ENCODE measurements at regions not wholly inside any gene's neighbourhood (a gene's known extent, or its start where the extent isn't known, plus 50 kb on each side); places are given as distances from the start of the nearest gene placed in this dataset.

- no peaks in the 10 kb centered on the region for H3K4me1 ChIP-seq (ENCODE audit: control insufficient read depth, extremely low read depth, insufficient read depth, low read length)
- no peak overlapping the region for H3K9ac ChIP-seq (replicated peaks; ENCODE audit: extremely low read depth, insufficient read depth, low read length)
- H3K36me3 ChIP-seq (ENCODE audit: control insufficient read depth in 2 of 2, extremely low read depth in 1 of 2, insufficient read depth in 2 of 2, low read length in 2 of 2): no peaks in the 10 kb centered on the region
- DNase-seq (ENCODE audit: low read depth, low spot score) (no peak), FAIRE-seq (no peak)
- TF ChIP-seq JUN (IDR thresholded peaks at IDR 0.05; ENCODE audit: borderline replicate concordance, insufficient read depth, insufficient read length, low read depth) (no peak), CTCF (IDR thresholded peaks at IDR 0.05; ENCODE audit: extremely low read depth in 1 of 2, insufficient read depth in 1 of 2, low read depth in 1 of 2, low read length in 2 of 2) (no peak), MYC (IDR thresholded peaks at IDR 0.05; ENCODE audit: low read depth, low read length) (no peak), POLR2AphosphoS5 (IDR thresholded peaks at IDR 0.05; ENCODE audit: insufficient read depth, low read depth, low read length) (no peak), EZH2 (IDR thresholded peaks at IDR 0.05; ENCODE audit: borderline replicate concordance, low read depth, low read length, severe bottlenecking) (no peak), FOS (IDR thresholded peaks at IDR 0.05; ENCODE audit: borderline replicate concordance, insufficient read depth, low read length) (no peak), POLR2A (IDR thresholded peaks at IDR 0.05; ENCODE audit: low read depth, low read length) (no peak), GATA2 (IDR thresholded peaks at IDR 0.05; ENCODE audit: insufficient read depth, insufficient read length, low read depth, low read length) (no peak)
- TF ChIP-seq, protein P1, sequence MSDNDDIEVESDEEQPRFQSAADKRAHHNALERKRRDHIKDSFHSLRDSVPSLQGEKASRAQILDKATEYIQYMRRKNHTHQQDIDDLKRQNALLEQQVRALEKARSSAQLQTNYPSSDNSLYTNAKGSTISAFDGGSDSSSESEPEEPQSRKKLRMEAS (IDR thresholded peaks at IDR 0.05; ENCODE audit: insufficient read depth, insufficient read length): no peak
- H3K79me2 ChIP-seq (ENCODE audit: control insufficient read depth, insufficient read depth, low read length): no peaks in the 10 kb centered on the region
- dilution Hi-C loops (cut with MboI; ENCODE audit: extremely low pct_ligation_motif_present, low sequenced_read_pairs): no loop called here
- no peak overlapping the region for H3K4me2 ChIP-seq (ENCODE audit: insufficient read depth, low read length)
- no peaks in the 10 kb centered on the region for H3K9me1 ChIP-seq (replicated peaks; ENCODE audit: control insufficient read depth, extremely low read depth, insufficient read depth, low read length)
- ChIA-PET POLR2A (no interaction called here), CTCF (no interaction called here)
- H3K27ac ChIP-seq (ENCODE audit: insufficient read depth, low read depth, low read length): no peak overlapping the region
- no peak overlapping the region for H3K4me3 ChIP-seq (replicated peaks in 1 of 3; ENCODE audit: insufficient read depth in 1 of 3, low read depth in 1 of 3, low read length in 3 of 3)
- H3K9me3 ChIP-seq (replicated peaks; ENCODE audit: control insufficient read depth, insufficient read depth, low read length): peaks cover 12% of the 10 kb centered on the region
- no TSS peak for BruUV-seq (replicated peaks)
- H4K20me1 ChIP-seq (replicated peaks; ENCODE audit: control insufficient read depth, extremely low read depth, insufficient read depth, low read length): no peaks in the 10 kb centered on the region
- intact Hi-C loops (cut with micrococcal nuclease): no loop called here
- no peaks in the 10 kb centered on the region for H3K27me3 ChIP-seq (ENCODE audit: control insufficient read depth in 2 of 2, insufficient read depth in 2 of 2, low read length in 2 of 2)
- no peak overlapping the region for H2AFZ ChIP-seq (ENCODE audit: low read depth, low read length)
Observed at GRCh38 chr15:25236861-25237155, 202.0 kb downstream of the UBE3A start.
